B cell (primary cell): ENCODE measurements at regions not wholly inside any gene's neighbourhood (a gene's known extent, or its start where the extent isn't known, plus 50 kb on each side); places are given as distances from the start of the nearest gene placed in this dataset.

Experiments
- ATAC-seq: fragments of 200-7000 bp; cut with Tn5 transposase; one replicate; pipeline ENCODE4 v1.10.0; 2021; ENCODE audit warnings: low read depth, mild to moderate bottlenecking, moderate number of reproducible peaks, moderate library complexity
- CTCF ChIA-PET: fragments of 350-600 bp; sonication (Branson Sonifier 250); formaldehyde crosslinking; loops from one replicate; lab custom pipeline; 2021; ENCODE audit warnings: antibody characterized with exemption, inconsistent platforms; lab: Charles Lee
- POLR2A ChIA-PET: fragments of 350-600 bp; sonication (Branson Sonifier 250); formaldehyde crosslinking; loops from one replicate; lab custom pipeline; 2021; ENCODE audit warnings: antibody characterized with exemption; lab: Charles Lee
- DNase-seq: peaks from one replicate; pipeline ENCODE4 v3.0.0; 2013
- H2AFZ ChIP-seq: 2 replicates; pipeline ENCODE4 v1.6.1; 2012; ENCODE audit warnings: mild to moderate bottlenecking, low read depth, low read length; ENCODE audit not compliant: insufficient read depth, poor library complexity, severe bottlenecking
- H3K27ac ChIP-seq, 2 donors: 1 replicate in 1 of 2; 2 replicates in 1 of 2; pipeline ENCODE4 v1.5.1; 2012 to 2013; ENCODE audit warnings: low read length in 2 of 2, mild to moderate bottlenecking in 2 of 2, moderate library complexity in 1 of 2
- H3K27me3 ChIP-seq, 4 experiments: fragments of 200-600 bp in 1 of 4; sonication (generic) in 1 of 4; replicated peaks in 1 of 4; 1 replicate in 2 of 4; 2 replicates in 2 of 4; pipeline versions ENCODE4 v1.6.1 to v1.7.0; 2013 to 2016; ENCODE audit warnings: low read length in 3 of 4, mild to moderate bottlenecking in 2 of 4, mixed read lengths in 1 of 4, moderate library complexity in 1 of 4; ENCODE audit not compliant: insufficient read depth in 4 of 4, control insufficient read depth in 3 of 4; ENCODE audit errors: control extremely low read depth in 1 of 4
- H3K36me3 ChIP-seq, 2 experiments: replicated peaks in 1 of 2; 1 replicate in 1 of 2; 2 replicates in 1 of 2; pipeline versions ENCODE4 v1.6.1 to v1.7.1; 2013; ENCODE audit warnings: low read length in 1 of 2; ENCODE audit not compliant: insufficient read depth in 2 of 2, control insufficient read depth in 1 of 2; ENCODE audit errors: control extremely low read depth in 1 of 2, extremely low read depth in 1 of 2
- H3K4me1 ChIP-seq, 2 donors: fragments of 200-600 bp in 1 of 2; sonication (generic) in 1 of 2; 1 replicate in 1 of 2; 2 replicates in 1 of 2; pipeline versions ENCODE4 v1.5.1 to v1.6.1; 2013 to 2017; ENCODE audit warnings: low read length in 2 of 2; ENCODE audit not compliant: control insufficient read depth in 2 of 2, insufficient read depth in 2 of 2
- H3K4me2 ChIP-seq: replicated peaks from 2 replicates; pipeline ENCODE3; 2012; ENCODE audit warnings: mild to moderate bottlenecking, low read depth, low read length; ENCODE audit not compliant: poor library complexity, severe bottlenecking
- H3K4me3 ChIP-seq, 5 experiments: fragments of 200-600 bp in 1 of 5; sonication (generic) in 1 of 5; 1 replicate in 3 of 5; 2 replicates in 2 of 5; pipeline versions ENCODE4 v1.5.1 to v1.7.0; 2011 to 2016; ENCODE audit warnings: low read length in 4 of 5, mild to moderate bottlenecking in 4 of 5, low read depth in 2 of 5, control low read depth in 1 of 5, moderate library complexity in 1 of 5; ENCODE audit not compliant: insufficient read depth in 1 of 5; ENCODE audit errors: control extremely low read depth in 1 of 5, extremely low read depth in 1 of 5
- H3K79me2 ChIP-seq: fragments of 200-600 bp; sonication (generic); one replicate; pipeline ENCODE4 v1.6.0; 2016; ENCODE audit warnings: low read length; ENCODE audit not compliant: control insufficient read depth, insufficient read depth
- H3K9ac ChIP-seq: fragments of 200-600 bp; sonication (generic); 2 replicates; pipeline ENCODE4 v1.6.1; 2017; ENCODE audit warnings: mild to moderate bottlenecking, low read length, moderate library complexity
- H3K9me3 ChIP-seq, 3 donors: one replicate each; pipeline versions ENCODE4 v1.6.1 to v1.7.1; 2013; ENCODE audit warnings: low read length in 2 of 3; ENCODE audit not compliant: control insufficient read depth in 2 of 3, insufficient read depth in 1 of 3; ENCODE audit errors: control extremely low read depth in 1 of 3
- H4K20me1 ChIP-seq: 2 replicates; pipeline ENCODE4 v1.6.0; 2012; ENCODE audit warnings: mild to moderate bottlenecking, low read length; ENCODE audit not compliant: insufficient read depth, control insufficient read depth, poor library complexity, severe bottlenecking
- H3K27ac Mint-ChIP-seq: one replicate; pipeline ENCODE4 v1.8.0; 2021; ENCODE audit warnings: mixed read lengths
- H3K27me3 Mint-ChIP-seq: one replicate; pipeline ENCODE4 v1.8.0; 2021; ENCODE audit warnings: mixed read lengths
- H3K4me1 Mint-ChIP-seq: one replicate; pipeline ENCODE4 v1.8.0; 2021; ENCODE audit warnings: mixed read lengths
- H3K4me3 Mint-ChIP-seq: one replicate; pipeline ENCODE4 v1.8.0; 2021; ENCODE audit warnings: mixed read lengths
- H3K9me3 Mint-ChIP-seq: one replicate; pipeline ENCODE4 v1.8.0; 2022; ENCODE audit warnings: mixed read lengths; ENCODE audit not compliant: insufficient read depth
- EZH2 ChIP-seq: IDR thresholded peaks from 2 replicates; pipeline ENCODE4 v1.6.1; 2012; ENCODE audit warnings: borderline replicate concordance, low read depth, mild to moderate bottlenecking, moderate library complexity, low read length; ENCODE audit not compliant: insufficient read depth, poor library complexity, severe bottlenecking
- WGBS: methylation state at CpG from one replicate; pipeline ENCODE4 v1.1.5; 2013; ENCODE audit warnings: missing lambda C conversion rate; ENCODE audit not compliant: insufficient coverage; 5-methylcytosine and 5-hydroxymethylcytosine counted together
- intact Hi-C: fragments of 100-400 bp; cut with micrococcal nuclease; formaldehyde crosslinking; loops from one replicate; pipeline ENCODE4 v1.10.0; 2022
- TF ChIP-seq, protein P1 (sequence below): fragments of 200-600 bp; IDR thresholded peaks from one replicate; pipeline ENCODE4 v1.8.0; 2022; ENCODE audit warnings: antibody characterized with exemption, mild to moderate bottlenecking

- Histone ChIP-seq H3K9ac (no peak overlapping the region), H2AFZ (peak overlapping the region; percentile 27), H3K36me3 (no peaks in the 10 kb centered on the region), H3K27ac (no peak overlapping the region), H4K20me1 (no peaks in the 10 kb centered on the region), H3K4me1 (peaks cover 13 to 16% of the 10 kb centered on the region in 2 donors), H3K9me3 (no peaks in the 10 kb centered on the region), H3K4me2 (peak overlapping the region; percentile 35), H3K79me2 (no peaks in the 10 kb centered on the region), H3K27me3 (peaks cover 0 to 6% (median 1%) of the 10 kb centered on the region in 4 experiments), H3K4me3 (no peak overlapping the region)
- H3K27me3 Mint-ChIP-seq: peaks cover 6% of the 10 kb centered on the region
- WGBS: 2% methylated on average over 3 of the region's 4 CpGs
- ChIA-PET CTCF (no interaction called here), POLR2A (no interaction called here)
- H3K9me3 Mint-ChIP-seq: no peaks in the 10 kb centered on the region
- H3K4me1 Mint-ChIP-seq: peaks cover 22% of the 10 kb centered on the region
- ATAC-seq (no peak), DNase-seq (no peak)
- H3K4me3 Mint-ChIP-seq: no peak overlapping the region
- H3K27ac Mint-ChIP-seq: no peak overlapping the region
- TF ChIP-seq, protein P1, sequence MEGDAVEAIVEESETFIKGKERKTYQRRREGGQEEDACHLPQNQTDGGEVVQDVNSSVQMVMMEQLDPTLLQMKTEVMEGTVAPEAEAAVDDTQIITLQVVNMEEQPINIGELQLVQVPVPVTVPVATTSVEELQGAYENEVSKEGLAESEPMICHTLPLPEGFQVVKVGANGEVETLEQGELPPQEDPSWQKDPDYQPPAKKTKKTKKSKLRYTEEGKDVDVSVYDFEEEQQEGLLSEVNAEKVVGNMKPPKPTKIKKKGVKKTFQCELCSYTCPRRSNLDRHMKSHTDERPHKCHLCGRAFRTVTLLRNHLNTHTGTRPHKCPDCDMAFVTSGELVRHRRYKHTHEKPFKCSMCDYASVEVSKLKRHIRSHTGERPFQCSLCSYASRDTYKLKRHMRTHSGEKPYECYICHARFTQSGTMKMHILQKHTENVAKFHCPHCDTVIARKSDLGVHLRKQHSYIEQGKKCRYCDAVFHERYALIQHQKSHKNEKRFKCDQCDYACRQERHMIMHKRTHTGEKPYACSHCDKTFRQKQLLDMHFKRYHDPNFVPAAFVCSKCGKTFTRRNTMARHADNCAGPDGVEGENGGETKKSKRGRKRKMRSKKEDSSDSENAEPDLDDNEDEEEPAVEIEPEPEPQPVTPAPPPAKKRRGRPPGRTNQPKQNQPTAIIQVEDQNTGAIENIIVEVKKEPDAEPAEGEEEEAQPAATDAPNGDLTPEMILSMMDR: no peak
- no peak for TF ChIP-seq EZH2
- intact Hi-C loops: no loop called here
Observed at GRCh38 chr4:71275570-71275969, 63.2 kb upstream of the SLC4A4 start.

DNA sequence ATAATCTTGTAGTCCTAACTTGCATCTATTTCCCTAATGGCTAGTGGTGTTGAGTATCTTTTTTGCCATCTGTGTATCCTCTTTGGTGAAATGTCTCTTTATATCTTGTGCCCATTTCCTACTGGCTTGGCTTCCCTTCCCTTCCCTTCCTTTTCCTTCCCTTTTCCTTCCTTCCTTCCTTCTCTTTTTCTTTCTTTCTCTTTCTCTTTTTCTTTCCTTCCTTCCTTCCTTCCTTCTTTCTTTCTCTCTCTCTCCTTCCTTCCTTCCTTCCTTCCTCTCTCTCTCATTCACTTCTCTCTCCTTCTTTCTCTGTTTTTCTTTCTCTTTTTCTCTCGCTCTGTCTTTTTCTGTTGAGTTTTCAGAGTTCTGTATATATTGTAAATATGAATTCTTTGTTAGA lies 61.5 kb upstream of the SLC4A4 start:
- Mint-ChIP-seq H3K4me3 (no peak overlapping the region), H3K4me1 (peaks cover 22% of the 10 kb centered on the region), H3K9me3 (no peaks in the 10 kb centered on the region), H3K27me3 (peaks cover 6% of the 10 kb centered on the region), H3K27ac (no peak overlapping the region)
- Histone ChIP-seq H3K4me2 (no peak overlapping the region), H3K79me2 (no peaks in the 10 kb centered on the region), H3K9me3 (no peaks in the 10 kb centered on the region), H2AFZ (no peak overlapping the region), H4K20me1 (no peaks in the 10 kb centered on the region), H3K4me1 (peaks cover 13 to 16% of the 10 kb centered on the region in 2 donors), H3K36me3 (no peaks in the 10 kb centered on the region), H3K27me3 (peaks cover 0 to under 1% (median 0%) of the 10 kb centered on the region in 4 experiments), H3K27ac (no peak overlapping the region), H3K4me3 (no peak overlapping the region), H3K9ac (no peak overlapping the region)
- no CpG with 5 or more reads among the region's 1 CpG for WGBS
- no peak for DNase-seq
- ChIA-PET POLR2A (no interaction called here), CTCF (no interaction called here)
- no peak for ATAC-seq
- TF ChIP-seq, protein P1: peak; percentile 11
- TF ChIP-seq EZH2: no peak
- intact Hi-C loops: no loop called here
